ENCODE measurements at regions not wholly inside any gene's neighbourhood (a gene's known extent, or its start where the extent isn't known, plus 50 kb on each side); places are given as distances from the start of the nearest gene placed in this dataset.
"Not testable (repeated sequence)": the region's sequence is repeated elsewhere in the genome, so short reads cannot be mapped to it uniquely, and the experiment has no call there.

GRCh38 chr10:20608503-20608902 is 288.6 kb downstream of the NEBL start:
- DNase-seq: no peak

GRCh38 chr10:20606985-20607384 is 290.1 kb downstream of the NEBL start:
- DNase-seq: no peak

DNA sequence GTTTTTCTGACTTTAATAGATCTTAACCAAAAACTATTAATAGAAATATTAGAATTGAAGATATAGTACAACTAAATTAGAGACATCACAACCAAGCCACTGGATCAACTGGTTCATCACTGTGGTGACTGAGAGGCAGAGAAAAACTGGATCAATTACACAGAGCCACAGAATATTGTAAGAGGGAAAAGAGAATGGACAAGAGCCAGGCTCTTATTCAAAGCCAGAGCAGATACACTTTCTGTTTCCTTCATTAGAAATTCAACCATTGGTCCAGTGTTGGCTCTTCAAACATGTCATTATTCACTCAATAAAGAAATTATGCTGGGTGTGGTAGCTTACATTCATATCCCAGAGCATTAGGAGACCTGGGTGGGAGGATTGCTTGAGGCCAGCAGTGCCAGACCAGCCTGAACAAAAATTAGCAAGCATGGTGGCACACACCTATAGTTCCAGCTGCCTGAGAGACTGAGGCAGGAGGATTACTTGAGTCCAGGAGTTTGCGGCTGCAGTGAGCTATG is 295.1 kb downstream of the NEBL start:
- DNase-seq: no peak

DNA sequence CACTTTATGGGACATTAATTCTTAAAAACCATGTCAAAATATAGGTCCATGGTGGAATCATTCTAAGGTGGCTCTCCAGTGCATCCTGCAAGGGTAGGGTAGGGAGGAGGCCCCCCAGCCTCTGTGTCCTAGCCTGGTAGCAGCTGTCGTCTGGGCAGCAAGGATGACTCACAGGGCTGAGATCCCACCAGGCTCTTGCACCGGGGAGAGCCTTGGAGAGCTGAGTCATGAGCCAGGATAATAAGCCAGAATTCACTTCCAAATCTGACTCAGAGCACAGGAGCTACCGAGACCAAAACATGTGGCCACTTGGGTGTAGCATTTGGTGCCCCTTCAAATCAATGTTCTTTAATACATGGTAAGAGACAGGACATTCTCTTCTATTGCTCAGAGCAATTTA is 298.5 kb downstream of the NEBL start:
- DNase-seq: no peak

DNA sequence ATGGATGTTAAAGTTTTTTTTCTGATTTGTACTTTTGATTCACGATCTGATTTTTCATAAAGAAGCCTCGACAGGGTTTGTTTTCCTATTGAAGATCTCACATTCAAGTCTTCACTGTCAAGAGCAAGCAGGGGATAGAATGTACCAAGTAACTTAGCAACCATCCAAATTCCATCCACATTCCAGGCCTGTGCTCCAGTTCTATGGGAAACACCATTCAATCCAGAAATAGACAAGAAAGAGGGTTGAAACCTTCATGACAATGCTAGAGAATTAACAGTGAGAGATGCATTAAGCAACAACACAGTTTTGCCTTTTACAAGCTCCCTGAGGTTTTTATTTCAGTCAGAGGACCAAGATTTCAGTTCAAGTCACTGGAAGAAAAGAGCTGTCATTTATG is 300.2 kb downstream of the NEBL start:
- DNase-seq: no peak

DNA sequence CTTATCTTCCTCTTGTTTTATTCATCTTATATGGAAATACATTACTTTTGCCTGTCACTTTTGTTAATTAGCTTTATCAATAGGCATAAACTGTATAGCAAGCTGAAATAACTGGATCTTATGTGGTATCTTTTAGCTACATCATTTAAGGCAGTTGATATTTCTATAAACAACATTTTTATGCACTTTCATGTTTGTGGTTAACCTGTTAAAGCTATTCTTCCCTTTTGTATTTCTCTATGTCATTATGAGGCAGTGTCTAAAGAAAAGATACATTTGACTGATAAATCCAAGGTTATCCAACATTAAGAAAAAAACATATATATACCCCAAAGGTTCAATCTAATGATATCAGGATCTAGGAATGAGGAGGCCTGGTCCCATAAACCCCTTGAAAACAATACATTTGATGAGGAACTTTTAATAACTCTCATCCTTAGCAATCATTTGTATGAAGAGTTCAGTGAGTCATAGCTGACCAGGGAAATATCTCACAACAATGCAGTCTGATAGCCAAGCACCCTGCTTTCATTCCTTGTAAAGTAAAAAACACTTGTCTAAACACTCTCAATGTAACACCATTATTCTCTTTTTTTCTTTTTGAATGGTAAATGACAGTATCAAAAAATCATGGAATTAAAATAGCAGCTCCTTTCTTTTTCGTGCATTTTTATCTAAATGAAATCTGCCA is 300.9 kb downstream of the NEBL start:
- DNase-seq: no peak

- no peak for DNase-seq
Observed at GRCh38 chr10:20593649-20594048, 303.5 kb downstream of the NEBL start.

DNA sequence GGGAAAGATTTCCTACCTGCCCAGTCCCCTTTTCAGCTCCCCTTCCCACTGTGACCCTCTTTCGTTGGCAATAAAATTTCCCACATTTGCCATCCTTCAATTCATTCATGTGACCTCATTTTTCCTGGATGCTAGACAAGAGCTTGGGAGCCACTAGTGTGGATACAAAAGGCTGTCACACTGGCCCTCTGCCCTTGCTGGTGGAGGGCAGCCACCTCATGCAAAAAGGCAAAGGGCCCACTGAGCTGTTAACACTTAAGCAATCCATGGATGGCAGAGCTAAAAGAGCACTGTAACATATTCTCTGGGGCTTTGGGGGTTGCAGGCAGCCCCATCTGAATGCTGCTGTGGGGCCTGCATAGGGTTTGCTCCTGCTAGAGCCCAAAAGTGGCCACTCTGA is 315.1 kb downstream of the NEBL start:
- DNase-seq: no peak

GRCh38 chr10:20573924-20574323 is 323.2 kb downstream of the NEBL start:
- DNase-seq: no peak

DNA sequence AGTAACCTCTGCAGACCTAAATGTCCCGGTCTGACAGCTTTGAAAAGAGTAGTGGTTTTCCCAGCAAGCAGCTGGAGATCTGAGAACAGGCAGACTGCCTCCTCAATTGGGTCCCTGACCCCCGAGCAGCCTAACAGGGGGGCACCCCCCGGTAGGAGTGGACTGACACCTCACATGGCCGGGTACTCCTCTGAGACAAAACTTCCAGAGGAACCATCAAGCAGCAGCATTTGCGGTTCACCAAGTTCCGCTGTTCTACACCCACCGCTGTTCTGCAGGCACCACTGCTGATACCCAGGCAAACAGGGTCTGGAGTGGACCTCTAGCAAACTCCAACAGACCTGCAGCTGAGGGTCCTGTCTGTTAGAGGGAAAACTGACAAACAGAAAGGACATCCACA is 341.1 kb downstream of the NEBL start:
- DNase-seq: not testable (repeated sequence)

GRCh38 chr10:20552382-20552781 is 344.7 kb downstream of the NEBL start:
- no peak for DNase-seq

DNA sequence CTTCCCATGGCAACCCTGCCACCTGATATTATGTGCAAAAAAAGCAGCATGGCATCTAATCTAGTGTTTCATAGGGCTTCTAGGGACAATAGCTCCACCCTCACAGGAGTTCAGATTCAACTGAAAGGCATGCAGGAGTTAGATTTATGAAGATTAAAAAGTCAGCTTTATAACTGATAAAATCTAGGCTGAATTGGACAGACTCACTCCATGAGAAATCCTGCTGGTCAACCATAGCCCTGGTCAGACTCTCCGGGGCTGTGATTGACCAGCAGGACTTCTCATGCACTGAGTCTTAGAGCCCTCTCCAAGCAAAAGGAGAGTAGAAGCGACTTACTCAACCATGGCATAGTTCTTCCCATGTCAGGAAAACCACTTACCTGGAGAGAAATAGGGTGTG is 345.4 kb downstream of the NEBL start:
- no peak for DNase-seq

- DNase-seq: no peak
Observed at GRCh38 chr10:20535897-20536881, 360.9 kb downstream of the NEBL start.

GRCh38 chr10:20531241-20531883 is 365.7 kb downstream of the NEBL start:
- not testable (repeated sequence) for DNase-seq

- no peak for DNase-seq
Observed at GRCh38 chr10:20521186-20521585, 375.9 kb downstream of the NEBL start.

- no peak for DNase-seq
Observed at GRCh38 chr10:20515654-20516053, 381.5 kb downstream of the NEBL start.

GRCh38 chr10:20512631-20513030 is 384.5 kb downstream of the NEBL start:
- DNase-seq: no peak

GRCh38 chr10:20508921-20509320 is 388.2 kb downstream of the NEBL start:
- no peak for DNase-seq

GRCh38 chr10:20502903-20503585 is 394.1 kb downstream of the NEBL start:
- no peak for DNase-seq

DNA sequence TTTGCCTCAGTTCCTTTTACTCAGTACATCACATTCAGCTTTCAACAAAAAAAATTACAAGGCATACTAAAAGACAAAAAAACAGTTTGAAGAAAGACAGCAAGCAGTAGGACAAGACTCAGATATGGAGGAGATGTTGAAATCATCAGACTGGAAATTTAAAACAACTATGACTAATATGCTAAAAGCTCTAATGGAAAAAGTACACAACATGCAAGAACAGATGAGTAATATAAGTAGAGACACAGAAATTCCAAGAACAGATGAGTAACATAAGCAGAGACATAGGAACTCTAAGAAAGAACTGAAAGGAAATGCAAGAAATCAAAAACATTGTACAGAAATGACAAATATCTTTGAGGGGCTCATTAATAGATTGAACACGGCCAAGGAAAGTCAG is 402.6 kb downstream of the NEBL start:
- no peak for DNase-seq

DNA sequence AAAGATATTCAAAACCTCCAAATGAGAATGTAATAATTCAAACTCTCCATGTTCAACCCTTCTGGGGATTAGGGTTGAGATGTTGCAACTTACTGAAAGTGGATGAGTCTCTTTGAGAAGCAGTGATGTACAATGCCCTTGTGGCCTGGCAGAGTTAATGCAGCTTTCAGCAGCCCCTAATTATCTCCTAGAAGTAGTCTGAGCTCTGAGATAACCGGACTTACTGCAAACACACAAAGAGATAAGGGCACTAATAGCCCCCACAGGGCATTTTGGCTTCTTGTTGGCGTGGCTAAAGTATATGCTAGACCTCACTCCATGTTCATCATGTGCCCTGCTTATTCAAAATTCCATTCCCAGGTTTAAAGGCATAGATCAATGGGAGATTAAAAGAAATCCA is 404.7 kb downstream of the NEBL start:
- no peak for DNase-seq

- DNase-seq: no peak
Observed at GRCh38 chr10:20489961-20490360, 407.1 kb downstream of the NEBL start.

- DNase-seq: no peak
Observed at GRCh38 chr10:20486791-20487190, 410.3 kb downstream of the NEBL start.
